ENCODE measurements at regions not wholly inside any gene's neighbourhood (a gene's known extent, or its start where the extent isn't known, plus 50 kb on each side); places are given as distances from the start of the nearest gene placed in this dataset.

GRCh38 chr20:16918366-16918765 is 170.2 kb downstream of the OTOR start:
- TF ChIP-seq CTCF (IDR thresholded peaks at IDR 0.05): no peak
- no peak for TF ChIP-seq POLR2A (IDR thresholded peaks at IDR 0.05)
- TF ChIP-seq EP300 (IDR thresholded peaks at IDR 0.05): no peak
- no peak for TF ChIP-seq POLR2AphosphoS5 (IDR thresholded peaks at IDR 0.05)
